ENCODE measurements at regions not wholly inside any gene's neighbourhood (a gene's known extent, or its start where the extent isn't known, plus 50 kb on each side); places are given as distances from the start of the nearest gene placed in this dataset.

GRCh38 chr14:40523123-40523522 lies 1083.6 kb upstream of the LRFN5 start:
- no peak overlapping the region for H3K27ac ChIP-seq (ENCODE audit: low read depth, low read length)
- H3K4me3 ChIP-seq (replicated peaks in 1 of 2; ENCODE audit: low read depth in 1 of 2, low read length in 2 of 2) = no peak overlapping the region
- H2AFZ ChIP-seq (ENCODE audit: low read depth, low read length, poor library complexity, severe bottlenecking) = no peak overlapping the region
- no peak for DNase-seq (ENCODE audit: low read depth, low spot score)
- no peaks in the 10 kb centered on the region for H3K9me2 ChIP-seq (ENCODE audit: insufficient read depth)
- no peak overlapping the region for H3K4me2 ChIP-seq (ENCODE audit: low read length)
- H3K4me1 ChIP-seq (ENCODE audit: control insufficient read depth in 1 of 2, insufficient read depth in 2 of 2, low read length in 2 of 2) = no peaks in the 10 kb centered on the region
- ChIA-PET POLR2A (no interaction called here), CTCF (no interaction called here), RAD21 (ENCODE audit: low non-redundant PET in 1 of 2, low total read pairs in 2 of 2, uncharacterized antibody in 2 of 2, unreplicated experiment in 2 of 2) (no interaction called here)
- H3K79me2 ChIP-seq (ENCODE audit: insufficient read depth, low read length) = no peaks in the 10 kb centered on the region
- ATAC-seq = no peak
- H3K27me3 ChIP-seq (ENCODE audit: insufficient read depth, low read length) = no peaks in the 10 kb centered on the region
- no peak overlapping the region for H3K9ac ChIP-seq (ENCODE audit: low read length)
- no peaks in the 10 kb centered on the region for H3K9me3 ChIP-seq (ENCODE audit: control insufficient read depth in 1 of 2, insufficient read depth in 1 of 2, low read depth in 1 of 2, low read length in 2 of 2)
- TF ChIP-seq EZH2 (IDR thresholded peaks at IDR 0.05) (no peak), RAD21 (IDR thresholded peaks at IDR 0.05; ENCODE audit: low read depth) (no peak), ZBTB33 (IDR thresholded peaks at IDR 0.05; ENCODE audit: extremely low read depth, insufficient replicate concordance, low read length) (no peak), POLR2A (IDR thresholded peaks at IDR 0.05; ENCODE audit: borderline replicate concordance, extremely low read depth, insufficient read depth, insufficient read length) (no peak), FOSL1 (IDR thresholded peaks at IDR 0.05; ENCODE audit: low read depth) (no peak), SRF (IDR thresholded peaks at IDR 0.05; ENCODE audit: low read depth) (no peak), ATF3 (IDR thresholded peaks at IDR 0.05) (no peak), CBX3 (IDR thresholded peaks at IDR 0.05; ENCODE audit: low read depth) (no peak), JUND (IDR thresholded peaks at IDR 0.05) (no peak), CEBPB (IDR thresholded peaks at IDR 0.05; ENCODE audit: low read depth) (no peak), ELF1 (IDR thresholded peaks at IDR 0.05; ENCODE audit: borderline replicate concordance, low read depth) (no peak), REST (IDR thresholded peaks at IDR 0.05; ENCODE audit: low read depth) (no peak), SP1 (IDR thresholded peaks at IDR 0.05; ENCODE audit: low read depth) (no peak), ZNF274 (IDR thresholded peaks at IDR 0.05; ENCODE audit: low read depth, low read length) (no peak), ZFX (IDR thresholded peaks at IDR 0.05) (no peak), EGR1 (IDR thresholded peaks at IDR 0.05; ENCODE audit: low read depth) (no peak), TCF7L2 (IDR thresholded peaks at IDR 0.05; ENCODE audit: borderline replicate concordance, extremely low read depth, insufficient read depth, insufficient read length) (no peak), EZH2phosphoT487 (IDR thresholded peaks at IDR 0.05; ENCODE audit: borderline replicate concordance) (no peak), MAX (IDR thresholded peaks at IDR 0.05) (no peak), YY1 (IDR thresholded peaks at IDR 0.05; ENCODE audit: extremely low read depth, insufficient replicate concordance, low read depth, low read length) (no peak)
- BruUV-seq (replicated peaks) = no TSS peak
- H3K36me3 ChIP-seq (ENCODE audit: control insufficient read depth in 1 of 2, insufficient read depth in 2 of 2, low read length in 2 of 2) = no peaks in the 10 kb centered on the region
- intact Hi-C loops (cut with micrococcal nuclease) = no loop called here
- H4K20me1 ChIP-seq (ENCODE audit: insufficient read depth) = no peaks in the 10 kb centered on the region
